ENCODE measurements at regions not wholly inside any gene's neighbourhood (a gene's known extent, or its start where the extent isn't known, plus 50 kb on each side); places are given as distances from the start of the nearest gene placed in this dataset.

- no peak overlapping the region for H3K4me3 ChIP-seq (ENCODE audit: low read length)
- Mint-ChIP-seq H3K9me3 (no peaks in the 10 kb centered on the region), H3K27me3 (ENCODE audit: low read depth in 2 of 2) (peaks cover 21 to 25% of the 10 kb centered on the region in 2 donors), H3K4me1 (peaks cover 10 to 12% of the 10 kb centered on the region in 2 donors), H3K4me3 (no peak overlapping the region), H3K36me3 (no peaks in the 10 kb centered on the region), H3K27ac (no peak overlapping the region)
- no peaks in the 10 kb centered on the region for H3K9me3 ChIP-seq (ENCODE audit: control insufficient read depth, insufficient read depth, low read length)
- intact Hi-C loops (cut with micrococcal nuclease): no loop called here
- WGBS (ENCODE audit: insufficient coverage): 91% methylated on average over 9 of the region's 10 CpGs
- H3K27ac ChIP-seq (ENCODE audit: low read length): no peak overlapping the region
- peaks cover 8% of the 10 kb centered on the region for H3K4me1 ChIP-seq (ENCODE audit: control insufficient read depth, insufficient read depth, low read length)
- H3K27me3 ChIP-seq (ENCODE audit: control insufficient read depth, insufficient read depth, low read length): no peaks in the 10 kb centered on the region
- DNase-seq (no peak), ATAC-seq (no peak)
- H3K36me3 ChIP-seq (ENCODE audit: control insufficient read depth, insufficient read depth, low read length): no peaks in the 10 kb centered on the region
- TF ChIP-seq CTCF (IDR thresholded peaks at IDR 0.05): no peak
These were observed 51.6 kb upstream of the SYT13 start for GRCh38 chr11:45337583-45338360.

- WGBS (ENCODE audit: insufficient coverage): 96% methylated on average over 4 of the region's 4 CpGs
- Mint-ChIP-seq H3K27me3 (ENCODE audit: low read depth in 2 of 2) (peaks cover 22 to 35% of the 10 kb centered on the region in 2 donors), H3K9me3 (no peaks in the 10 kb centered on the region), H3K4me3 (no peak overlapping the region), H3K27ac (no peak overlapping the region), H3K4me1 (peaks cover 10 to 12% of the 10 kb centered on the region in 2 donors), H3K36me3 (no peaks in the 10 kb centered on the region)
- Histone ChIP-seq H3K27me3 (ENCODE audit: control insufficient read depth, insufficient read depth, low read length) (no peaks in the 10 kb centered on the region), H3K36me3 (ENCODE audit: control insufficient read depth, insufficient read depth, low read length) (no peaks in the 10 kb centered on the region), H3K27ac (ENCODE audit: low read length) (no peak overlapping the region), H3K4me3 (ENCODE audit: low read length) (no peak overlapping the region), H3K4me1 (ENCODE audit: control insufficient read depth, insufficient read depth, low read length) (peaks cover 8% of the 10 kb centered on the region), H3K9me3 (ENCODE audit: control insufficient read depth, insufficient read depth, low read length) (no peaks in the 10 kb centered on the region)
- no peak for TF ChIP-seq CTCF (IDR thresholded peaks at IDR 0.05)
- DNase-seq (no peak), ATAC-seq (no peak)
- intact Hi-C loops (cut with micrococcal nuclease): no loop called here
These were observed 50.0 kb upstream of the SYT13 start for GRCh38 chr11:45336136-45336535.

Measured in natural killer cell (primary cell).